CD14-positive monocyte (primary cell): ENCODE measurements at regions not wholly inside any gene's neighbourhood (a gene's known extent, or its start where the extent isn't known, plus 50 kb on each side); places are given as distances from the start of the nearest gene placed in this dataset.

Experiments
- DNase-seq, 3 donors: peaks; one replicate each; pipeline ENCODE4 v3.0.0-alpha.2; 2011 to 2022
- H2AFZ ChIP-seq: 2 replicates; pipeline ENCODE4 v1.6.0; 2012; ENCODE audit warnings: mild to moderate bottlenecking, low read depth, low read length, inconsistent platforms; ENCODE audit not compliant: insufficient read depth, poor library complexity, severe bottlenecking
- H3K27ac ChIP-seq, 2 donors: 1 replicate in 1 of 2; 2 replicates in 1 of 2; pipeline ENCODE4 v1.5.1; 2012 to 2013; ENCODE audit warnings: low read length in 2 of 2, control low read depth in 1 of 2, inconsistent platforms in 1 of 2, low read depth in 1 of 2, mild to moderate bottlenecking in 1 of 2
- H3K27me3 ChIP-seq, 2 donors: one replicate each; pipeline versions ENCODE4 v1.6.0 to v1.6.1; 2011 to 2013; ENCODE audit warnings: low read length in 2 of 2; ENCODE audit not compliant: control insufficient read depth in 2 of 2, insufficient read depth in 2 of 2
- H3K36me3 ChIP-seq, 2 donors: replicated peaks in 1 of 2; 1 replicate in 1 of 2; 2 replicates in 1 of 2; pipeline versions ENCODE4 v1.5.1 to v1.6.1; 2012 to 2013; ENCODE audit warnings: low read length in 2 of 2, control low read depth in 1 of 2, inconsistent platforms in 1 of 2, mild to moderate bottlenecking in 1 of 2; ENCODE audit not compliant: insufficient read depth in 2 of 2, control insufficient read depth in 1 of 2
- H3K4me1 ChIP-seq, 2 donors: 1 replicate in 1 of 2; 2 replicates in 1 of 2; pipeline versions ENCODE4 v1.5.1 to v1.6.1; 2012 to 2013; ENCODE audit warnings: low read length in 2 of 2, control low read depth in 1 of 2, inconsistent platforms in 1 of 2, mild to moderate bottlenecking in 1 of 2, moderate library complexity in 1 of 2; ENCODE audit not compliant: insufficient read depth in 2 of 2, control insufficient read depth in 1 of 2
- H3K4me2 ChIP-seq: replicated peaks from 2 replicates; pipeline ENCODE3; 2012; ENCODE audit warnings: low read length, moderate library complexity, mild to moderate bottlenecking; ENCODE audit not compliant: poor library complexity, severe bottlenecking; ENCODE audit errors: extremely low read depth
- H3K4me3 ChIP-seq, 3 experiments: fragments of 200-600 bp in 1 of 3; sonication (generic) in 1 of 3; replicated peaks in 1 of 3; 1 replicate in 2 of 3; 2 replicates in 1 of 3; pipeline ENCODE4 v1.5.1; 2011 to 2013; ENCODE audit warnings: low read length in 3 of 3, mild to moderate bottlenecking in 3 of 3, control low read depth in 2 of 3, low read depth in 2 of 3, inconsistent platforms in 1 of 3, moderate library complexity in 1 of 3
- H3K79me2 ChIP-seq: 2 replicates; pipeline ENCODE4 v1.6.0; 2012; ENCODE audit warnings: mild to moderate bottlenecking, control low read depth, inconsistent platforms, low read length, moderate library complexity; ENCODE audit not compliant: insufficient read depth
- H3K9ac ChIP-seq: 2 replicates; pipeline ENCODE4 v1.6.0; 2017; ENCODE audit warnings: low read length, mild to moderate bottlenecking; ENCODE audit not compliant: insufficient read depth, poor library complexity, severe bottlenecking
- H3K9me3 ChIP-seq, 2 donors: replicated peaks in 1 of 2; 1 replicate in 1 of 2; 2 replicates in 1 of 2; pipeline versions ENCODE4 v1.5.1 to v1.6.1; 2012 to 2013; ENCODE audit warnings: low read length in 2 of 2, control low read depth in 1 of 2; ENCODE audit not compliant: control insufficient read depth in 1 of 2, insufficient read depth in 1 of 2
- H4K20me1 ChIP-seq: 2 replicates; pipeline ENCODE4 v1.6.0; 2012; ENCODE audit warnings: mild to moderate bottlenecking, low read length, control low read depth, moderate library complexity; ENCODE audit not compliant: insufficient read depth
- H3K27ac Mint-ChIP-seq, 7 donors: one replicate each; pipeline ENCODE4 v1.8.0; 2020; ENCODE audit warnings: mild to moderate bottlenecking in 7 of 7, mixed read lengths in 7 of 7, moderate library complexity in 6 of 7, inconsistent platforms in 2 of 7
- H3K27me3 Mint-ChIP-seq, 3 donors: one replicate each; pipeline ENCODE4 v1.8.0; 2021 to 2022; ENCODE audit warnings: low read depth in 3 of 3, mild to moderate bottlenecking in 3 of 3, mixed read lengths in 3 of 3, moderate library complexity in 3 of 3, inconsistent platforms in 1 of 3
- H3K36me3 Mint-ChIP-seq, 2 donors: one replicate each; pipeline ENCODE4 v1.8.0; 2020; ENCODE audit warnings: mixed read lengths in 2 of 2, inconsistent platforms in 1 of 2, mild to moderate bottlenecking in 1 of 2
- H3K4me1 Mint-ChIP-seq: one replicate; pipeline ENCODE4 v1.8.0; 2020; ENCODE audit warnings: mild to moderate bottlenecking, mixed read lengths
- H3K4me3 Mint-ChIP-seq, 2 donors: one replicate each; pipeline ENCODE4 v1.8.0; 2020; ENCODE audit warnings: mild to moderate bottlenecking in 2 of 2, mixed read lengths in 2 of 2, moderate library complexity in 1 of 2
- H3K9me3 Mint-ChIP-seq, 7 donors: one replicate each; pipeline ENCODE4 v1.8.0; 2020 to 2022; ENCODE audit warnings: mixed read lengths in 7 of 7, mild to moderate bottlenecking in 6 of 7, moderate library complexity in 6 of 7, inconsistent platforms in 2 of 7
- WGBS: methylation state at CpG from one replicate; pipeline ENCODE4 v1.1.5; 2013; ENCODE audit warnings: missing lambda C conversion rate; ENCODE audit not compliant: insufficient coverage; 5-methylcytosine and 5-hydroxymethylcytosine counted together
- intact Hi-C, 2 donors: fragments of 100-400 bp; cut with micrococcal nuclease; formaldehyde crosslinking; loops; one replicate each; pipeline versions ENCODE4 v1.15.0 to v1.15.1; 2023
- TF ChIP-seq, protein P1 (sequence below): fragments of 200-600 bp; IDR thresholded peaks from one replicate; pipeline ENCODE4 v1.8.0; 2022; ENCODE audit warnings: antibody characterized with exemption, mild to moderate bottlenecking

DNA sequence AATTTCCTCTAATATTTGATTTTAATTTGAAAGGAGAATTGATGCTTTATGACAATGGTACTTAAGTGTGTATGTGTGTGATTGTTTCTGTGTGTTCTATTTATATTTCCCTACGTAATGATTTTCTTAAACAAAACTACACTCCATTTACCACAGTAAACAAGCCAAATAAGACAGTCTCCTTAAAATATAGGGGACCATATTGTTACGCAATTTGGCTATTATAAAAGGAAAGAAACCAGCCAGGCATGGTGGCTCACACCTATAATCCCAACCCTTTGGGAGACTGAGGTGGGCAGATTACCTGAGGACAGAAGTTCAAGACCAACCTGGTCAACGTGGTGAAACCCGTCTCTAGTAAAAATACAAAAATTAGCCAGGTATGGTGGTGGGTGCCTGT, 1134.1 kb downstream of the CDH8 start:
- 100% methylated on average over 2 of the region's 4 CpGs for WGBS
- Histone ChIP-seq H3K4me1 (no peaks in the 10 kb centered on the region), H2AFZ (no peak overlapping the region), H3K27me3 (no peaks in the 10 kb centered on the region), H4K20me1 (no peaks in the 10 kb centered on the region), H3K9ac (no peak overlapping the region), H3K4me2 (no peak overlapping the region), H3K4me3 (no peak overlapping the region), H3K79me2 (no peaks in the 10 kb centered on the region), H3K9me3 (no peaks in the 10 kb centered on the region), H3K27ac (no peak overlapping the region), H3K36me3 (no peaks in the 10 kb centered on the region)
- H3K27me3 Mint-ChIP-seq, result peaks cover 0 to 1% (median 0%) of the 10 kb centered on the region in 3 donors
- intact Hi-C loops, result no loop called here
- TF ChIP-seq, protein P1, sequence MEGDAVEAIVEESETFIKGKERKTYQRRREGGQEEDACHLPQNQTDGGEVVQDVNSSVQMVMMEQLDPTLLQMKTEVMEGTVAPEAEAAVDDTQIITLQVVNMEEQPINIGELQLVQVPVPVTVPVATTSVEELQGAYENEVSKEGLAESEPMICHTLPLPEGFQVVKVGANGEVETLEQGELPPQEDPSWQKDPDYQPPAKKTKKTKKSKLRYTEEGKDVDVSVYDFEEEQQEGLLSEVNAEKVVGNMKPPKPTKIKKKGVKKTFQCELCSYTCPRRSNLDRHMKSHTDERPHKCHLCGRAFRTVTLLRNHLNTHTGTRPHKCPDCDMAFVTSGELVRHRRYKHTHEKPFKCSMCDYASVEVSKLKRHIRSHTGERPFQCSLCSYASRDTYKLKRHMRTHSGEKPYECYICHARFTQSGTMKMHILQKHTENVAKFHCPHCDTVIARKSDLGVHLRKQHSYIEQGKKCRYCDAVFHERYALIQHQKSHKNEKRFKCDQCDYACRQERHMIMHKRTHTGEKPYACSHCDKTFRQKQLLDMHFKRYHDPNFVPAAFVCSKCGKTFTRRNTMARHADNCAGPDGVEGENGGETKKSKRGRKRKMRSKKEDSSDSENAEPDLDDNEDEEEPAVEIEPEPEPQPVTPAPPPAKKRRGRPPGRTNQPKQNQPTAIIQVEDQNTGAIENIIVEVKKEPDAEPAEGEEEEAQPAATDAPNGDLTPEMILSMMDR, result no peak
- no peak for DNase-seq
- no peak overlapping the region for H3K27ac Mint-ChIP-seq
- H3K4me3 Mint-ChIP-seq, result no peak overlapping the region
- no peaks in the 10 kb centered on the region for H3K4me1 Mint-ChIP-seq
- H3K36me3 Mint-ChIP-seq, result no peaks in the 10 kb centered on the region
- peaks cover 0 to 2% (median 0%) of the 10 kb centered on the region in 7 donors for H3K9me3 Mint-ChIP-seq

DNA sequence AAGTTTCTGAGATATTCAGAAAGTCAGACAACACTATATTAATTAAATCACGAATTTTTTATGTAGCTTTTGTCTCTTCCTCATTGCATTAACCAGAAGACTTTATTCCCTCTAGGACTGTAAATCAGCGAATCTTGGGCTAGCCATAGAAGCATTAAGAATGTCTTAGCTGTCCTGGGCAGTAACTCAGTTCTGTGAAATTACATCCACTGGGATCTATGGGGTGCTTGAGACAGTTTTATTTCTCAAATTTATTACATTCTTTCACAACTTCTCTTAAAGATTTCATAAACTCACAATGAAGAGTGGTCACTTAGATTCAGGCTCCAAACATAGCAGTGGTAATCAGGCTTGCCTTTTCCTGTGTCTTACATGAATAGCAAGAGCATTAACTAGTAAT, 1153.4 kb downstream of the CDH8 start:
- no peaks in the 10 kb centered on the region for H3K4me1 ChIP-seq
- no peak overlapping the region for H3K9ac ChIP-seq
- H3K4me3 Mint-ChIP-seq, result no peak overlapping the region
- TF ChIP-seq, protein P1, result no peak
- H3K27me3 Mint-ChIP-seq, result no peaks in the 10 kb centered on the region
- H3K27ac Mint-ChIP-seq, result no peak overlapping the region
- intact Hi-C loops, result no loop called here
- H3K27me3 ChIP-seq, result no peaks in the 10 kb centered on the region
- no peaks in the 10 kb centered on the region for H4K20me1 ChIP-seq
- no peak overlapping the region for H3K4me2 ChIP-seq
- DNase-seq, result no peak
- no peak overlapping the region for H2AFZ ChIP-seq
- H3K9me3 ChIP-seq, result no peaks in the 10 kb centered on the region
- H3K9me3 Mint-ChIP-seq, result peaks cover 0 to 4% (median 0%) of the 10 kb centered on the region in 7 donors
- H3K36me3 ChIP-seq, result no peaks in the 10 kb centered on the region
- WGBS, result no CpG with 5 or more reads among the region's 2 CpGs
- H3K79me2 ChIP-seq, result no peaks in the 10 kb centered on the region
- no peaks in the 10 kb centered on the region for H3K4me1 Mint-ChIP-seq
- H3K36me3 Mint-ChIP-seq, result no peaks in the 10 kb centered on the region
- no peak overlapping the region for H3K27ac ChIP-seq
- H3K4me3 ChIP-seq, result no peak overlapping the region
